Sciatic nerve (tissue), 2 donors: ENCODE measurements at regions not wholly inside any gene's neighbourhood (a gene's known extent, or its start where the extent isn't known, plus 50 kb on each side); places are given as distances from the start of the nearest gene placed in this dataset.

ENCODE experiments used
- ATAC-seq: fragments of 200-7000 bp; cut with Tn5 transposase; one replicate; pipeline ENCODE4 v1.9.1; 2020; ENCODE audit warnings: mild to moderate bottlenecking, moderate library complexity
- DNase-seq: peaks from one replicate; pipeline ENCODE4 v3.0.0-alpha.2; 2020; ENCODE audit warnings: low spot score
- intact Hi-C: fragments of 100-400 bp; cut with DNase I; formaldehyde crosslinking; loops from one replicate; pipeline ENCODE4 v1.14.2; 2022
- donor health status: DM: no; HTN: no; CAD: no.
- donor health status: DM: no; HTN: no; CAD: no.

DNA sequence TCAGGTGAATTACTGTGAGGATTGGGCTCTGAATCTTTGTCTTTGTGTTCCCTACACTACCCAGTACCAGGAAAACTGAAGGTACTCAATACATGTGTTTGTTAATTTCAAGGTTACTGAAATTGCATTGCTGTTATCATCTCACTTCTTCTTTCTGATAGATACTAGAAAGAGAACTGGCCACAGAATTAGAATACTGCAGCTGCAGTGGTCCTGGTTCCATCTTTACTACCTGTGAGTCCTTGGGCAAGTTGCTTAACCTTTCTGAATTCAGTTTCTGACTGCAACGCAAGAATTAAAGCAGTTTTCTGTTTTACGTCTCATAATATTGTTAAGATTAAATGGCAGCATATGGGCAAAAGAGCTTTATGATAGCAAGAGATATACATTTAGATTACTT, 263.5 kb downstream of the LMO4 start:
- DNase-seq (no peak), ATAC-seq (no peak)
- intact Hi-C loops, result no loop called here

DNA sequence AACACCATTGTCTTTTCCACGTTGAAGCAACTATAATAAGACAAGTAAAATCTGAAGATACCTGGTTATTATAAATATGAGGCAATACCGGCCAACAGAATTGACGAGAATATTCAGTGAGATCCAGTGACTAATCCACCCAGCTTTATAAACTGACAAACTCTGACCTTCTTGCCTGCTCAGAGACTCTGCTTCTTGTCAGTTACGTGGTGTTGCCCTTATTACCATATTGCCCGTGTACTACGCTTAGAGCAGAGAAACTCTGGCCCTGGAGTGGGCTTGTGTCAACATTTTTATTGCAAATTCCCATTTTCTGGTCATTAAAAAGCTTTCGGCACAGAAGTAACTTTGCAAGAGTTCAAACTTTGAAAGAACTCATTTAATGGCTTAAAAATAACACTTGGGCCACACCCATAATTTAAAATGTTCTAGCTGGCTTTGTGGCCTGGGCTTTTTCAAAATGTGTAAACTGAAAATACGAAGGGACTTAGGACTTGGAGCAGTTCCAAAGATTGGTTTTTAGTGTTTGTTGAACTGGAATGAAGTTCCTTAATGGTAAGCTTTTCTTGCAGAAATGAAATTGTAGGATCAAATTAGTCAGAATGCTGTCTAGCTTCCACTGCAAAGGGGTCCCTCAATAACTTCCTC, 266.2 kb downstream of the LMO4 start:
- intact Hi-C loops, result no loop called here
- DNase-seq (no peak), ATAC-seq (peak; percentile 69)

DNA sequence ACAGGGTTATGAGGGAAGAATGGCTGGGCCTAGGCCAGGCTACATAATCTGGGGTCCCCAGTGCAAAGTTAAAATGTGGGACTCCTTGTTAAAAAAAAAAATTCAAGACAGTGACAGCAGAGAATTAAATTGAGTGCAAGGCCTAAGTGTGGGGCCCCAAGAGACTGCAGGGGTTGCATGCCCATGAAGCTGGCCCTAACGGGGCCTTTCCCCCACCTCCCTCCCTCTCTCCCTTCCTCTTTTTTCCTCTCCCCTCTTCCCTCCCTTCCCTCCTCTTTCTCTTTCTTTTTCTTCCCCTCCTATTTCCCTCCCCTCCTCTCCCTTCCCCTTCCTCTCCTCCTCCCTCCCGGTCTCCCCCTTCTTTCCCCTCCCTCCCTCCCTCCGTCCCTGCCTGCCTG, 266.7 kb downstream of the LMO4 start:
- ATAC-seq (no peak), DNase-seq (no peak)

DNA sequence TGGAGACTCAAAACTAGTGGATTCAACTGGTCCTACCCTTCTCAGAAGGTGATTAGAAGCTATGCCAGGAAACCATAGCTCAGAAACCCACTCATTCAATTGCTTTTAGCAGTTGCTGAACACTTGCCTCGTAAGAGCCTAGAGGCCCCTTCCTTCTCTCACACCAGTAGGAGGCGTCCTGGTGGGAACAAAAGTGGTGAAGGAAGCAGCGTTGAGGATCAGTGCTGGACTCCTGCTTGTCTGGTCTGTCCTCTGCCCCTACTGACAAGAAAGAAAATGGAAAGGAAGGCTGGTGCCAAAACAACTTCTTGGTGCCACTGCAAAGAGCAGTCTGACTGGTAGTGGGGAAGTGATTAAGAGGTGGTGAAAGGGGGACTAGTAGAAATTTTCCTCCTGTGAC, 269.7 kb downstream of the LMO4 start:
- no peak for DNase-seq
- intact Hi-C loops, result no loop called here

More for the DNA sequence above, 266.7 kb downstream of the LMO4 start:
- intact Hi-C loops, result no loop called here

DNA sequence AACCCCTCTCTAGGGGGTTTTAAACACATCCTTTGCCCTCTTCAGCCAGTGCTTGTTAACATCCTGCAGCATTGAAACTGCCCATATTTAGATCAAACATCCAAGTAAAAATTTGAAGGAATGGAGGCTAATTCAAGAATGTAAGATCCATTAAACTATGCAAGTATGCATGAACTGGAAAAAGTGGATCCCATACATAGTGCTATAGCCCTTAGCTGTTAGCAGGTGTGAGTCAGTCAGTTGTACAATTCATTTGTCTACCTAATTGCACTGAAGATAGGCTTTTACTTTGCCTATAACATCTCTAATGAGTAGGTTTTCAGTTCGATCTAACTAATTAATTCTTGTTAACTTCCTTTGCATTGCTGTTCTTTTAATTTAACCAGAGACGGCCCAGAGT, 270.9 kb downstream of the LMO4 start:
- ATAC-seq (no peak), DNase-seq (no peak)
- intact Hi-C loops, result no loop called here

More for the DNA sequence above, 269.7 kb downstream of the LMO4 start:
- ATAC-seq, result no peak

DNA sequence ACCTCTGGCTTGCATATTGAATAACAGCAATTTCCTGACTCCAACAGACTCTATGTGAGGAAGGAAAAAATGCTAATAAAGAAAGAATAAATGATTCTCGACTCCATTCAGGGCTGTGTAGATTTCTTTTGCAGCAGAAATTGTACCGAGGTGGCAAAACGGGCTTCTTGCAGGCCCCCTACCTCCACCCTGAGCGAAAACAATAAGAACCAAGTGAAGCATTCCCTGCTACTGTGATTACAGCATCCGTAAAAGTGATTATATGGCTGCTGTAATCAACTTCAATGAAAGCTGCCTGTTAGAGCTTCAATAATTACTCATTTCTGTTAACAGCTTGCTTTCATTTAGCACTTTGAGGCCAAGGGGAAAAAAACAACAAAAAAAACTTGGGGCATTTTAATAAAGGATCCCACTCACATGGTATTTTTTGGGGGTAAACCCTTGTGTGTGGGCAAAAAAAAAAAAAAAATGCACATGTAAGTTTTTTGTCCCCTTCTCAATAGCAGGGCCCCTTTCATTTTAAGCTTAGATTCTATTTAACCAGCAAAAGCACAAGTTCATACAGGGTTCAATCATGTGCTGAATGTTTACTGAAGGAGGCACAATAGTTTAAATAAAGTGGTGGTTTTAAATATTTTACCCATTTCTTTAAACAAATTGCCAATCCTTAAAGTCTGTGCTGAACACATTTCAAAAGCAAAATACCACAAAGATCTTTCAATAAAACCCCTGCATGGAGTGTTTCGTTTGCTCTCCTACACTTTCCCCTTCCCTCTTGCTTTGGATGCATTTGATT, 271.6 kb downstream of the LMO4 start:
- intact Hi-C loops, result loop anchor here (5.0 kb wide), 2 partner anchors 642 to 987 kb away; no protein-coding TSS in a partner anchor
- ATAC-seq, result no peak
- no peak for DNase-seq

DNA sequence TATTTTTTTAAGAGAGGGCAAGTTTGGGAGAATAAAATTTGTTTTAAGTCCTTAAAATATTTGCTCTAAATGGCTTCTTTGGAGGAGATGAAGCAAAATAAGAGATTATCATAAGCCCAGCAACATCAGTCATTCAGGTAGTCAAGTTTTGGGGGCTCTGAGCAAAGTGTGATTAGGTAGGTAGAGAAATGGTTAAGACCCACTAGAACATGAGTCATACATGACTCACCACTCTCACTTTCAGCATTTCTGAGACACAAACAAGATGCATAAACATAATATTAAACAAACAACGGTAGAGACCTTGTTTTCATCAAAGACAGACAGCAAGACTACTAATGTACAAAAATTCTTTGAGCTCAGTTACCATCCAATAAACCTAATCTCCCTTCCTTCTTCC, 272.2 kb downstream of the LMO4 start:
- ATAC-seq (no peak), DNase-seq (no peak)
- intact Hi-C loops, result loop anchor here (5.0 kb wide), 2 partner anchors 641 to 986 kb away; no protein-coding TSS in a partner anchor

DNA sequence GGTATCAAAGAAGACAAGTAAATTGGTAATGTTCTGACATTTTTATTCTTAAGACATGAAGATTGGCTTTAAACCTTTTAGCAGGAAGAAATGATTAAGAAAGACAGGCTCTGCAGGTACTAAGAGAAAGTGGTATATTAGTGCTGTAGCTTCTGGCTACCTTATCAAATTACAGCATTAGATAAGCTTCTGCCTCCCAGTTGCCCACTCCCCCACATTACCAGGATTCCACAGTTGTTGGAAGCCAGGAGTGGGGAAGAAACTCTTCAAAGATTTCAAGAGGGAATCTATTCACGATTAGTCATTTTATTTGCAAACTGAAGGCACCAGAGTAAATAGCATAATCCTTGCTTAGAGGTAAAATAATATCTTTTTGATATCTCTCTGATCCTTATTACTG, 274.9 kb downstream of the LMO4 start:
- DNase-seq (no peak), ATAC-seq (no peak)
- intact Hi-C loops, result loop anchor here (5.0 kb wide), 2 partner anchors 639 to 984 kb away; no protein-coding TSS in a partner anchor

DNA sequence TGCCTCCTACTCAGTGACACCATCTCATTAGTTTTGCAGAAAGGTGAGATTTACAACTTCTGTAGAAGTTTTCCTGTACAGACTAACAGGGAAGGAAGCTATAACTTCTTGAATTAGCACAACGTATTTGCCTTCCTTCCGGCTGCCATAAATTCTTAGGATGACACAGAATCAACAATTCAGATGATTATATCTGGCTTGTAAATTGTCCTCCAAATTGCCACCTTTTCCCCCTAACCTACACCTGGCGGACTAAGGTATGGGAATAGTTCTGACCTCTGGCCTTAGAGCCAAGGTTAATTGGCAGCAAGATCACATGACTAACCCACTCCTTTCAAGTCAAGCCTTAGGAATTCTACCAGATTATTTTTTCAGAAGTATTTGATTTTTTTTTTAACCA, 284.3 kb downstream of the LMO4 start:
- DNase-seq (no peak), ATAC-seq (no peak)
- intact Hi-C loops, result no loop called here

DNA sequence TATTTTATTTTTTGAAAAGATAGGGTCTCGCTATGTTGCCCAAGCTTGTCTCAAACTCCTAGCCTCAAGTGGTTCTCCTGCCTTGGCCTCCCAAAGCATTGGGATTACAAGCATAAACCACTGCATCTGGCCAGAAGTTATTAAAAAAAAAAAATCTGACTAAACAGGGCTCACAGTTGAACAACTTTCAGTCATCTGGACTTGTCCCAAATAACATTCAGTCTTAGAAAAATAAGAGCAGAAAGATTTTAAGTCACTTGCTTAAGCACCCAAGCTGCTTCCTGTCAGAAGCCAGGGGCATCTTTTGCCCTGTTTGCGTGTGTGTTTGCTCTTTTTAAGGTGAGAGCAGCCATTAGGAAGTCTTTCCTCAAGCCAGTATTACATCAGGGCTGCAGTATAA, 286.8 kb downstream of the LMO4 start:
- DNase-seq (no peak), ATAC-seq (peak; percentile 13)
- intact Hi-C loops, result no loop called here

DNA sequence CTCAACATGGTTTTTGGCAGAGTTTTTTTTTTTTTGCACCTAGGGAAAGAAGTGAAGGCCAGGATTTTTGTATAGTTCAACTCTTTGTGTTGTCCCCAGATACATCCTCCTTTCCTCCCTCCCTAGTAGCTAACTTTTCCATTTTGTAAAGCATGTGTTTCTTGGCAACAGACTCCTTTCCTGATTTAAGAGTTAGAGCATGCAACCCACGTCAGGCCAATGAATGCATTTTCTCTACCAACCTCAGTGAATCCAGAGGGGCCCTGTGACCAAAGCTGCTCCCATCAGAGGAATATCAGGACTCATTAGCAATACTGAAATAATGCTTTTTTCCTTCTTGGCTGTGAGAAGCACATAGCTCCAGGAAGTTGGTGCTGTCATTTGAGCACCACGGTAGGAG, 287.2 kb downstream of the LMO4 start:
- peak; percentile 52 for ATAC-seq
- intact Hi-C loops, result no loop called here
- no peak for DNase-seq

DNA sequence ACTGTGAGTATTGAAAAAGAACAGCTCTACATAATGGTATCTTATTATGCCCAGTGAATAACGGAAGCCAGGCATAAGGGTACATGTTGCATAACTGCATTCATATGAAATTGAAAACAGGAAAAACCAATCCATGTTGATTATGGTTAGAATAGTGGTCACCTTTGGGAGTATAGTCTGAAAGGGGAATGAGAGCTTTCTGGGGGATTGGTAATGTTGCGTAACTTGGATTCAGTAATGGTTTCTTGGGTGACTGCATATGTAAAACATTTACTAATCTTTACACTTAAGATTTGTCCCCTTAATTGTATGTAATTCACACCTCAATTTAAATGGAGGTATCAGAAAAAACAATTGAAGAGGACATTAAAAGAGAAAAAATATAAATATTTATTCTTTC, 292.1 kb downstream of the LMO4 start:
- intact Hi-C loops, result no loop called here
- no peak for DNase-seq
- ATAC-seq, result no peak

DNA sequence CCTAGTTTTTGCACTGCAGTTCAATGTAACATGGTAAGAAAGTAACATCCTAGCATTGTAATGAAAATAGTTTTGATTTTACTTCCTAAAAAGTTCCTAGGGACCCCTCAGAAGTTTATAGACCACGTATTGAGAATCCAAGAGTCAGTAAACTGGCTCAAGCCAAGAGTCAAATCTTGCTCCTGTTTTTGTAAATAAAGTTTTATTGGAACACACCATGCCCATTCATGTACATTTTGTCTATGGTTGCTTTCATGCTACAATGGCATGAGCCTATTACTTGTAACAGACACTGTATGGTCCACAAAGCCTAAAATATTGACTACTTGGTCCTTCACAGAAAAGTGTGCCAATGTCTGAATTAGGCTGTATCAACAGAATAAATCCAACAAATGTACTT, 301.0 kb downstream of the LMO4 start:
- intact Hi-C loops, result no loop called here

DNA sequence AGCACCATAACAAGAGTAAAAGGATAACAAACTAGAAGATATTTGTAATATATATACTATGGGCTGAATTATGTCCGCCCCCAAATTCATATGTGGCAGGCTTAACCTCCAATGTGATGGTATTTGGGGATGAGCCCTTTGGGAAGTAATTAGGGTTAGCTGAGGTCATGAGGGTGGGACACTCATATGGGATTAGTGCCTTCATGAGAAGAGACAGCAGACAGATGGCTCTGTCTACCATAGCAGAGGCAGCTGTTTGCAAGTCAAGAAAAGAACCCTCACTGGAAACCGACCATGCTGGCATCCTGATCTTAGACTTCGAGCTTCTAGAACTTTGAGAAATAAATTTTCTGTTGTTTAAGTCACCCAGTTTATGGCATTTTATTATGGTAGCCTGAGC, 303.6 kb downstream of the LMO4 start:
- no peak for ATAC-seq
- intact Hi-C loops, result no loop called here
- no peak for DNase-seq

More for the DNA sequence above, 301.0 kb downstream of the LMO4 start:
- DNase-seq, result no peak
- ATAC-seq, result no peak

DNA sequence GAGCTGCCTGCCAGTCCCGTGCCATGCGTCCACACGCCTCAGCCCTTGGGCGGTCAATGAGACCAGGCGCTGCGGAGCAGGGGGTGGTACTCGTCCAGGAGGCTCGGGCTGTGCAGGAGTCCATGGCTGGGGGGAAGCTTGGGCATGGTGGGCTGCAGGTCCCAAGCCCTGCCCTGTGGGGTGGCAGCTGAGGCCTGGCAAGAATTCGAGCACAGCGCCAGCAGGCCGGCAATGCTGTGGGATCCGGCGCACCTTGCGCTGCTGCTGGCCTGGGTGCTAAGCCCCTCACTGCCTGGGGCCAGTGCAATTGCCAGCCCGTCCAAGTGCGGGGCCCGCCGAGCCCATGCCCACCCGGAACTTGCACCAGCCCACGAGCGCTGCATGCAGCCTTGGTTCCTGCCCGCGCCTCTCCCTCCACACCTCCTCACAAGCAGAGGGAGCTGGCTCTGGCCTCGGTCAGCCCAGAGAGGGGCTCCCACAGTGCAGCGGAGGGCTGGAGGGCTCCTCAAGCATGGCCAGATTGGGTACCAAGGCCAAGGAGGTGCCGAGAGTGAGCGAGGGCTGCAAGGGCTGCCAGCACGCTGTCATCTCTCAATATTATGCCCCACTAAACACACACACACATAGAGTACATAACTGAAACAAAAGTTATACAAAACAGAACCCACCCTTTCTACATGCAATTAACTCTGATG, 307.7 kb downstream of the LMO4 start:
- intact Hi-C loops, result no loop called here
- ATAC-seq (no peak), DNase-seq (no peak)

DNA sequence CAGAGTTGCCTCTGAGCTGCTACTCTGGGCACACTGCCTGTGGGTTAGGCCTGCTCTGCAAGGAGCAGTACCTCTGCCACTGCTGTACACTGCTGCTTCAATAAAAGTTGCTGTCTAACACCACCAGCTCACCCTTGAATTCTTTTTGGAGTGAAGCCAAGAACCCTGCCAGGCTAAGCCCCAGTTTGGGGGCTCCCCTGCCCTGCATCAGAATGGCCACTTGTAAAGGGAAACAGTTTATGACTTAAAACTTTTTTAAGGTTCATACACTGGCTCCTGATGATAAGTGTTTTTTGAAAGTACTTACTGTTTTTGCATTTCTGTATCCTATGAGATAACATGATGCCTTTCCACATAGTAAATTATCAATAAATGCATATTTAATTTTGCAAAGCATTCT, 310.0 kb downstream of the LMO4 start:
- ATAC-seq (no peak), DNase-seq (no peak)
- intact Hi-C loops, result no loop called here

DNA sequence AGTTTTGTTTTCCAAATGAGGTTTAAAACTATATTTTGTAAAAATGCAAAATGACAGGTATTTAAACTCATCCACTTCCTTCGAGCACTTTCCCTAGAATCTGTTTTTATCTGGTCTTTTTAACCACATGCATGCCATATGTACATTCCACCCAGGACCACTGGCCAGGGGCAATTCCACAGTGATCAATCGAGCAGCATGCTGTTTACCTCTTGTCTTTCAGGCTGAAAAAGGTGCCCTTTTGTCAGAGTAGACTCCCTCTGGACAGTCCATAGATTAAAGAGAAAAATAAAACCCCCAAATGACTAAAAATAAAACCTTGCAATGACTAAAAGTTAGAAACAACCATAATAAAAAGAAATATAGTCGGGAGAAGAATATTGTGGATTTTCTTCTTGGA, 313.3 kb downstream of the LMO4 start:
- no peak for ATAC-seq
- intact Hi-C loops, result no loop called here

DNA sequence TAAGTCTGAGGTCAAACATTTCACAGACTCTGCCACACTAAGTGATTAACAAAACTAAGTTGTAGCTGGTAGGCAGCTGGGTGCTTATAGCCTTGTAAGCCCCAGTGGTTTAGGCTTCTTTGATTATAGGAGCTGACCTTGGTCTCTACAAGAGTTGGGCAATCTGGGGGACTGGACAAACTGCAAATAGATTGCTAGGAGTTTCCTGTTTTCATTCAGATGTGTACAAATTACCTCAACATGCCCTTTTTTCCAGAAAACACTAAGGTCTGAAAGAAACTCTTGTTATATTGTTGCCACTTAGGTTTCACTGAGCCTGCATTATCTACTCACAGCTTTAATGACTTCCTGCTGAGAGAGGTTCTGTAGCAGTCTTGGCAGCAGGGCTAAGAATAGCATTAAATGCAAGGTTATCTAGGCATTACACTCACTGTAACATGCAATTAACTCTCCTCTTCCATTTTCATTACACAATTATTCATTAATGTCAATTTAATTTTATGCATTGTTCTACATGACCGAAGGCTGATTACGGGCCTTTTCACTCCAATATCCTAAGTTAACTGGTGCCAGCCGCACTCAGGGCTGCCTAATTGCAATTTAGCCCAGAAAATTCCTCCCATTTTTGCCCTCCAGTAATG, 314.0 kb downstream of the LMO4 start:
- intact Hi-C loops, result no loop called here
- DNase-seq (no peak), ATAC-seq (no peak)

More for the DNA sequence above, 313.3 kb downstream of the LMO4 start:
- DNase-seq, result no peak

DNA sequence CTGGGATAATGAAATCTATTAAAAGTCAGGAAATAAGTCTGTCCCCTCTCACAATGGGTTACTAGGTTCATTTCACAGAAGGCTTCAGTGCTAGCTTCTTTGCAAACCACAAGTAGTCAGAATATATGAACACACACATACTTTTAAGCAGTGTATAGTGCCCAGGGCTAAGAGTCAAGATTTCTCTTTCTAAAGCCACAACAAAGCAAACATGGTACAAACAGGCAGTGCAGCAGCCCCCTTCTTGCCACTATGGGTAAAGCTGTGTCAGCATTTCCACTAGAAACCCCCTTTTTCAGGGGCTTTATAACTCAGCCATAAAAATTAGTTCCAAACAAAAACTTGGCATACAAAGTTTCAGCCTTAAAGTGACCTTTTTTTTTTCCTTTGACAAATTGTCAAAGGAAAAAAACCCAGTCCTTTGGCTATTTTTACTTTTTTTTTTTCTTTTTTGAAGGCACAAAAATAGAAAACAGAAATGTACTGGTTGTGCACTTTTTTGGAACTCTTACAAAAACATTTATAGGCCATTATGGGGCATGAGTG, 315.4 kb downstream of the LMO4 start:
- no peak for ATAC-seq
- DNase-seq, result no peak
- intact Hi-C loops, result no loop called here
